GM12892 (cell line): ENCODE measurements at regions not wholly inside any gene's neighbourhood (a gene's known extent, or its start where the extent isn't known, plus 50 kb on each side); places are given as distances from the start of the nearest gene placed in this dataset.

Experiments used
- POLR2A ChIP-seq: IDR thresholded peaks from 2 replicates; pipeline ENCODE4 v1.6.1; 2011; ENCODE audit warnings: low read depth, low read length, control low read depth
- POLR2AphosphoS5 ChIP-seq: IDR thresholded peaks from 2 replicates; pipeline ENCODE4 v1.6.1; 2011; ENCODE audit warnings: low read depth, low read length, control low read depth
- TAF1 ChIP-seq: IDR thresholded peaks from 2 replicates; pipeline ENCODE4 v1.6.1; 2011; ENCODE audit warnings: low read depth, mild to moderate bottlenecking, control low read depth, low read length, borderline replicate concordance

DNA sequence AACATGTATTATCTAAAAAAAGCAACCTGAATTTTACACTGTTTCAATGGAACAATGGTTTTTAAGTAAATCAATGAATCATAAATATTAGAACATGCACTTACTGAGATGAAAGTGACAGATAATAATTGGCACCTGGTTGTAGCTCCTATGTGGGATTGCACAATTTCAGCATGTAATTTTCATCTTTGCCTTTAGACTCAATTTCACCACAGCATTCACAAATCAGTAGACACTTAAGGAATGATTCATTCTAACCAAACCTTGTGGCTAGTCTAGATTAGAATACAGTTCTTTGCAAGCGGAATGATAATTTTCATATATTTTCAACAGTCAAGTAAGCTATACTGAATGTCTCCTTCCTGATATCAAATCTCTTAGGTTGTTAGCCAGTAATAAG is 853.4 kb downstream of the KCNT2 start:
- TF ChIP-seq POLR2A (no peak), TAF1 (no peak), POLR2AphosphoS5 (no peak)
